ENCODE measurements at regions not wholly inside any gene's neighbourhood (a gene's known extent, or its start where the extent isn't known, plus 50 kb on each side); places are given as distances from the start of the nearest gene placed in this dataset.

DNA sequence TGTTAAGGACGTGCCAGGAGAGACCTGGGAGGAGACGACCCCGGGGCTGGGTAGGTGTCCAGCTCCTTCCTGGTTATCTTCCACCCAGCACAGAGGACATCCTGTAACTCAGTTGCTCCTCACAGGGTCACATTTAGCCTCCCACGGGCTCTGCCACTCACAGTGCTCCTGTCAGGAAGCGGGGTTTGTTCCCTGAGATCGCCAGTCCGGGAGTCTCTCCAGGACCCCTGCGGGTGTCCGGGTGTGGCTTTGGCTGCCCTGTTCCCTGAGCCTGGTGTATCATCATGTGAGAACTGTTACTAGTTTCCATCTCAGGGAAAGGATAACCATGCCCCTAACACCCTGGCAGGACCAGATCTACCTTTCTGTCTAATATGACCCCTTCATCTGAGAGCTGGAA, 158.2 kb upstream of the RUNX1 start:
- H3K36me3 ChIP-seq (ENCODE audit: control insufficient read depth, insufficient read depth, low read length), result no peaks in the 10 kb centered on the region
- intact Hi-C loops (cut with micrococcal nuclease; ENCODE audit: unreplicated experiment), result no loop called here
- in situ Hi-C loops (cut with HindIII; ENCODE audit: low pct_unique_long_range_greater_than_20kb, low sequenced_read_pairs), result no loop called here
- H3K9me3 ChIP-seq (ENCODE audit: control insufficient read depth, insufficient read depth, low read depth, low read length), result no peaks in the 10 kb centered on the region
- ChIA-PET CTCF (no interaction called here), POLR2A (no interaction called here)
- no peak overlapping the region for H3K27ac ChIP-seq (ENCODE audit: low read length)
- ATAC-seq (no peak), DNase-seq (ENCODE audit: low read depth, low spot score) (no peak)
- BruUV-seq (replicated peaks), result no TSS peak
- no peaks in the 10 kb centered on the region; the same call in 1 of the 2 replicates for H3K4me1 ChIP-seq (ENCODE audit: control insufficient read depth, insufficient read depth, low read length)
- no peak overlapping the region for H3K4me3 ChIP-seq (ENCODE audit: low read depth in 2 of 2, low read length in 2 of 2)
- no peaks in the 10 kb centered on the region for H3K27me3 ChIP-seq (ENCODE audit: control insufficient read depth, insufficient read depth, low read length)
- TF ChIP-seq SIN3A (IDR thresholded peaks at IDR 0.05; ENCODE audit: borderline replicate concordance, insufficient read depth, low read depth, low read length) (no peak), TCF7L2 (IDR thresholded peaks at IDR 0.05; ENCODE audit: low read depth, low read length) (no peak), POLR2AphosphoS5 (IDR thresholded peaks at IDR 0.05; ENCODE audit: low read depth, low read length) (no peak)
- TF ChIP-seq, protein P1, sequence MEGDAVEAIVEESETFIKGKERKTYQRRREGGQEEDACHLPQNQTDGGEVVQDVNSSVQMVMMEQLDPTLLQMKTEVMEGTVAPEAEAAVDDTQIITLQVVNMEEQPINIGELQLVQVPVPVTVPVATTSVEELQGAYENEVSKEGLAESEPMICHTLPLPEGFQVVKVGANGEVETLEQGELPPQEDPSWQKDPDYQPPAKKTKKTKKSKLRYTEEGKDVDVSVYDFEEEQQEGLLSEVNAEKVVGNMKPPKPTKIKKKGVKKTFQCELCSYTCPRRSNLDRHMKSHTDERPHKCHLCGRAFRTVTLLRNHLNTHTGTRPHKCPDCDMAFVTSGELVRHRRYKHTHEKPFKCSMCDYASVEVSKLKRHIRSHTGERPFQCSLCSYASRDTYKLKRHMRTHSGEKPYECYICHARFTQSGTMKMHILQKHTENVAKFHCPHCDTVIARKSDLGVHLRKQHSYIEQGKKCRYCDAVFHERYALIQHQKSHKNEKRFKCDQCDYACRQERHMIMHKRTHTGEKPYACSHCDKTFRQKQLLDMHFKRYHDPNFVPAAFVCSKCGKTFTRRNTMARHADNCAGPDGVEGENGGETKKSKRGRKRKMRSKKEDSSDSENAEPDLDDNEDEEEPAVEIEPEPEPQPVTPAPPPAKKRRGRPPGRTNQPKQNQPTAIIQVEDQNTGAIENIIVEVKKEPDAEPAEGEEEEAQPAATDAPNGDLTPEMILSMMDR (IDR thresholded peaks at IDR 0.05), result no peak
- TF ChIP-seq, protein P2, sequence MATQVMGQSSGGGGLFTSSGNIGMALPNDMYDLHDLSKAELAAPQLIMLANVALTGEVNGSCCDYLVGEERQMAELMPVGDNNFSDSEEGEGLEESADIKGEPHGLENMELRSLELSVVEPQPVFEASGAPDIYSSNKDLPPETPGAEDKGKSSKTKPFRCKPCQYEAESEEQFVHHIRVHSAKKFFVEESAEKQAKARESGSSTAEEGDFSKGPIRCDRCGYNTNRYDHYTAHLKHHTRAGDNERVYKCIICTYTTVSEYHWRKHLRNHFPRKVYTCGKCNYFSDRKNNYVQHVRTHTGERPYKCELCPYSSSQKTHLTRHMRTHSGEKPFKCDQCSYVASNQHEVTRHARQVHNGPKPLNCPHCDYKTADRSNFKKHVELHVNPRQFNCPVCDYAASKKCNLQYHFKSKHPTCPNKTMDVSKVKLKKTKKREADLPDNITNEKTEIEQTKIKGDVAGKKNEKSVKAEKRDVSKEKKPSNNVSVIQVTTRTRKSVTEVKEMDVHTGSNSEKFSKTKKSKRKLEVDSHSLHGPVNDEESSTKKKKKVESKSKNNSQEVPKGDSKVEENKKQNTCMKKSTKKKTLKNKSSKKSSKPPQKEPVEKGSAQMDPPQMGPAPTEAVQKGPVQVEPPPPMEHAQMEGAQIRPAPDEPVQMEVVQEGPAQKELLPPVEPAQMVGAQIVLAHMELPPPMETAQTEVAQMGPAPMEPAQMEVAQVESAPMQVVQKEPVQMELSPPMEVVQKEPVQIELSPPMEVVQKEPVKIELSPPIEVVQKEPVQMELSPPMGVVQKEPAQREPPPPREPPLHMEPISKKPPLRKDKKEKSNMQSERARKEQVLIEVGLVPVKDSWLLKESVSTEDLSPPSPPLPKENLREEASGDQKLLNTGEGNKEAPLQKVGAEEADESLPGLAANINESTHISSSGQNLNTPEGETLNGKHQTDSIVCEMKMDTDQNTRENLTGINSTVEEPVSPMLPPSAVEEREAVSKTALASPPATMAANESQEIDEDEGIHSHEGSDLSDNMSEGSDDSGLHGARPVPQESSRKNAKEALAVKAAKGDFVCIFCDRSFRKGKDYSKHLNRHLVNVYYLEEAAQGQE (IDR thresholded peaks at IDR 0.05; ENCODE audit: insufficient read depth in 1 of 2, low read depth in 2 of 2, low read length in 1 of 2), result no peak

DNA sequence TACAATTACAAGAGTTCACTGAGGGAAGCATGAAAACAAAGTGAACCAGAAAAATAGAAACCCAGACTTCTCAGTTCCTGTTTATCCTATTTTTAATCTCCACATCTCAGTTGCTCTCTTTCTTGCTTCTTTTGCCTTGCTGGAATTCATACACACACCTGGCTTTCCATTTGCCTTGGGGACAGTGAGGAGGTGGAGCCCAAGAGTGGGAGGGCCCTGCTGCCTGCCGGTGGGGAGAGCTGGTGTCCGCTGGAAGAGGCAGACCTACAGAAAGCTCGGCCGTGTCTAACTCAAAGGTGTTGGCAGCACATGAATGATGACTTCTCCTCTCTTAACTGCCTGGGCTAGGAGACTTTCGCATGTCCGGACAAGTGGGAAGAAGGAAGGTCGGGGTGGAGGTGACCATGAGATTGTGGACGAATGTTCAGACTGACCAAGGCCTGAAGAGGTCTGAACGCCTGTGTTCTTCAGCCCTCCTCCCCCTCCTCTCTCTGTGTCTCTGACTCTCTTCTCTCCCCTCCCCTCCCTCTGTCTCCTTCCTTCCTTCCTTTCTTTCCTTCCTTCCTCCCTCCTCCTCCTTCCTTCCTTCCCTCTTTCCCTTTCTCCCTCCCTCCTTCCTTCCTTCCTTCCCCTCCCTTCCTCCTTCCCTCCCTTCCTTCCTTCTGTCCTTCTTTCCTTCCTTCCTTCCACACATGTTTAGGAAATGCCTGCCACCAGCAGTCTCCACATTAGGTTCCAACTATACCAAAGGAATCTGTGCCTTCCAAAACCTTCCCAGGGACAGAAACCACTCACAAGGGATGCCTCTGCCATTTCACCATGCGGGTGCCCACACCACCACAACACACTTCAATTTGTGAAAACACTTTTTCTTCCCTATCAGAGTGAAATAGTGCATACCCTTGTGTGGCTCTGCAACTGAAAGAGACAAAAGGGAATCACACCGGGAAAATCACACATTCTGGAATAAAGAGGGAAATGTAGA, 157.3 kb upstream of the RUNX1 start:
- ChIA-PET CTCF (no interaction called here), POLR2A (no interaction called here)
- in situ Hi-C loops (cut with HindIII; ENCODE audit: low pct_unique_long_range_greater_than_20kb, low sequenced_read_pairs), result no loop called here

More for the DNA sequence above, 157.3 kb upstream of the RUNX1 start:
- H3K27ac ChIP-seq (ENCODE audit: low read length), result no peak overlapping the region
- H3K27me3 ChIP-seq (ENCODE audit: control insufficient read depth, insufficient read depth, low read length), result no peaks in the 10 kb centered on the region
- BruUV-seq (replicated peaks), result no TSS peak
- no peaks in the 10 kb centered on the region for H3K36me3 ChIP-seq (ENCODE audit: control insufficient read depth, insufficient read depth, low read length)
- TF ChIP-seq POLR2AphosphoS5 (IDR thresholded peaks at IDR 0.05; ENCODE audit: low read depth, low read length), result no peak
- TF ChIP-seq, protein P2 (IDR thresholded peaks at IDR 0.05; ENCODE audit: insufficient read depth in 1 of 2, low read depth in 2 of 2, low read length in 1 of 2), result no peak
- TF ChIP-seq, protein P1 (IDR thresholded peaks at IDR 0.05), result no peak
- no peak for TF ChIP-seq TCF7L2 (IDR thresholded peaks at IDR 0.05; ENCODE audit: low read depth, low read length)
- no peak for TF ChIP-seq SIN3A (IDR thresholded peaks at IDR 0.05; ENCODE audit: borderline replicate concordance, insufficient read depth, low read depth, low read length)
- no peaks in the 10 kb centered on the region; the same call in 1 of the 2 replicates for H3K4me1 ChIP-seq (ENCODE audit: control insufficient read depth, insufficient read depth, low read length)
- intact Hi-C loops (cut with micrococcal nuclease; ENCODE audit: unreplicated experiment), result no loop called here
- ATAC-seq, result no peak
- no peak for DNase-seq (ENCODE audit: low read depth, low spot score)
- no peaks in the 10 kb centered on the region for H3K9me3 ChIP-seq (ENCODE audit: control insufficient read depth, insufficient read depth, low read depth, low read length)
- H3K4me3 ChIP-seq (ENCODE audit: low read depth in 2 of 2, low read length in 2 of 2), result no peak overlapping the region
